D341Med (cell line): ENCODE measurements at regions not wholly inside any gene's neighbourhood (a gene's known extent, or its start where the extent isn't known, plus 50 kb on each side); places are given as distances from the start of the nearest gene placed in this dataset.
A peak's percentile ranks its signal among the peaks of the same experiment; 100 is the strongest.

Source experiments
- DNase-seq: peaks from one replicate; pipeline ENCODE4 v3.0.0; 2012; ENCODE audit warnings: low spot score

DNA sequence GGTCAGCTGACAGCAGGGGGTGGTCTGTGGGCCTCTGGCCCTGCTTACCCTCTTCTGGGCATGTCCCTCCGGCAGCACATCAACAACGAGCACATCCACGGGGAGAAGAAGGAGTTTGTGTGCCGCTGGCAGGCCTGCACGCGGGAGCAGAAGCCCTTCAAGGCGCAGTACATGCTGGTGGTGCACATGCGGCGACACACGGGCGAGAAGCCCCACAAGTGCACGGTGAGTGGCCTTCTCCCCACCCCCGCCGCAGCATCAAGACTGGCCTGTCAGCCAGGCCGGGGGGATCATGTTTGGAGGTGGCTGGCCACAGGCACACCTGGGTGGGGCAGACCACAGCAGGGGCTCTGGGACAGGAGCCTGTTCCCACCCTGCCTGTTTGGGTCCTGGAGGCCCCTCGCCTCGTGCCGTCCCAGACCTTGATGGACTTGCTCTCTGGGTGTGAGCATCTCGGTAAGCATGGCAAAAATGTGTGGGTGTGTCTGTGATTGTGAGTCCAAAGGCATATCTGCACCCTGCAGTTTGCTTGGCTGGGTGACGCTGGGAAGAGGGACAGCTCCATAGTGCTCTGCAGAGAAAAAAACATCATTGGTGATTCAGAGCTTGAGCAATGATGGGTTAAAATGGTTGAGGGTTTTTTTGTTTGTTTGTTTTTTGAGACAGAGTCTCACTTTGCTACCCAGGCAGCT is 242.8 kb downstream of the GLI2 start:
- no peak for DNase-seq

- DNase-seq = no peak
Observed at GRCh38 chr2:120979398-120979797, 243.7 kb downstream of the GLI2 start.

GRCh38 chr2:120979921-120980320 is 244.3 kb downstream of the GLI2 start:
- no peak for DNase-seq

- DNase-seq = no peak
Observed at GRCh38 chr2:120981443-120981842, 245.8 kb downstream of the GLI2 start.

DNA sequence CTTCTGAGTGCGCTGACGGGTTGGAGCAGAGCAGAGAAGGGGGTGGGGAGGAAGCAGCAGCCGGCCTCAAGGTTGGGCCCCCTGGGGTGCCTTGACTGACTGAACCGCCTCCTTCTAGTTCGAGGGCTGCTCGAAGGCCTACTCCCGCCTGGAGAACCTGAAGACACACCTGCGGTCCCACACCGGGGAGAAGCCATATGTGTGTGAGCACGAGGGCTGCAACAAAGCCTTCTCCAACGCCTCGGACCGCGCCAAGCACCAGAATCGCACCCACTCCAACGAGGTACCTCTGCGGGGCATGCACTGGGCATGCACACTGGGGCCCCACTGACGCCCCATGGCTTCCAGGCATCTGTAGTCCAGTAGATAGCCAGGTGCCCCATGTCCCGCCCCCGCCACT is 246.9 kb downstream of the GLI2 start:
- no peak for DNase-seq

GRCh38 chr2:120983344-120983743 is 247.7 kb downstream of the GLI2 start:
- DNase-seq = no peak

GRCh38 chr2:120984046-120984445 is 248.4 kb downstream of the GLI2 start:
- no peak for DNase-seq

DNA sequence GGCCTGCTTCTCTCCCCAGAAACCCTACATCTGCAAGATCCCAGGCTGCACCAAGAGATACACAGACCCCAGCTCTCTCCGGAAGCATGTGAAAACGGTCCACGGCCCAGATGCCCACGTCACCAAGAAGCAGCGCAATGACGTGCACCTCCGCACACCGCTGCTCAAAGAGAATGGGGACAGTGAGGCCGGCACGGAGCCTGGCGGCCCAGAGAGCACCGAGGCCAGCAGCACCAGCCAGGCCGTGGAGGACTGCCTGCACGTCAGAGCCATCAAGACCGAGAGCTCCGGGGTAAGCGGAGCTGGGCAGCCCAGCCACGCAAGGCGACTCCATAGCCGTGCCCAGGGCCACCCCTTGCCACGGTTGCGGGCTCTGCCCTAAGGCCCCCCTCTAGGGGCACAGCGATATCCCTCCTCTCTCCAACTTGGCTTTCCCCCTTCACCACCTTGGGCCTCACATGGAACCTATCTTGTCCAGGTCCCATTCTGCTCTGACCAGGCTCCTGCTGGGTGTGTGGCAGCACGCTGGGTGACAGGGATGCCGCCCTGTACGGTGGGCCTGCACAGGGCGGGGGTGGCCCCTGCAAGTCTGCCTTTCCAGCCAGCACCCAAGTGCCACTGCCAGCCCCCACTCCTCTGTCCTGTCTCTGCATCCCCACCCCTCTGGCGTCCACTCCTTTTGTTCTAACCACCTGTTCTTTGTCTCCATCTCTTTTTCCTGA is 248.9 kb downstream of the GLI2 start:
- no peak for DNase-seq

- no peak for DNase-seq
Observed at GRCh38 chr2:120985174-120985996, 249.7 kb downstream of the GLI2 start.

- DNase-seq = no peak
Observed at GRCh38 chr2:120985997-120986651, 250.5 kb downstream of the GLI2 start.

DNA sequence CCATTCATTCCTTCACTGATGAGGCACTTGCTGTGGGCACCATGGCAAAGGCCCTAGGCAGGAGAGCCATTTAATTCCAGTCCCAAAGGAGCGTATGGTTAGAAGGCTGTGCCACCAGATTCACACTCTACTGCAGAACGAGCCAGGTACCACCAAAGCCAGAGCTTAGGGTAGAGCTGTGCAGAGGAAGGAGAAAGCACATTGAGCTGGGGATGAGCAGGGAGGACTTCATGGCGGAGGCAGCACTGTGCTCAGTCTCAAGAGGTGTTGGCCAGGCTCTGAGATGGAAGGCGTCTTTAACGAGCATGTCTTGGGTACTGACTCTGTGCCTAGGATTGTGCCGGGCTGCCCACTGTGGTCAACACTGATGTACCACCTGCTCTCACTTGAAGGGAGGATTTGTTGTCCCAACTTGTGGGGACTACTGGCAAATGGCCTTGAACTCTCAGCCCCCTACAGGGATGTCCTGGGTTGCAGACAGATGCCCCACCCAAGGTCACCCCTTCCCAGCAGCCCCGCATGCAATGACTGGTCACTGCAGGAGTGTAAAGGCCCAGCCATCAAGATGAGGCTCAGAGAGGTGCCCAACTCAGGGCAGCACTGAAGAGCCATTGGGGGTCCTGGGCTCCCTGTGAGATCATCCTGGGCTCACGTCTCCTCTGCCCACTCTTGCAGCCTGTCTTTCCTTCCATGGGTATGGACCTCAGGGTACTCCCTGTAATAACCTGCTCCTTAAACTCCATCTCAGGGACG is 251.4 kb downstream of the GLI2 start:
- no peak for DNase-seq

DNA sequence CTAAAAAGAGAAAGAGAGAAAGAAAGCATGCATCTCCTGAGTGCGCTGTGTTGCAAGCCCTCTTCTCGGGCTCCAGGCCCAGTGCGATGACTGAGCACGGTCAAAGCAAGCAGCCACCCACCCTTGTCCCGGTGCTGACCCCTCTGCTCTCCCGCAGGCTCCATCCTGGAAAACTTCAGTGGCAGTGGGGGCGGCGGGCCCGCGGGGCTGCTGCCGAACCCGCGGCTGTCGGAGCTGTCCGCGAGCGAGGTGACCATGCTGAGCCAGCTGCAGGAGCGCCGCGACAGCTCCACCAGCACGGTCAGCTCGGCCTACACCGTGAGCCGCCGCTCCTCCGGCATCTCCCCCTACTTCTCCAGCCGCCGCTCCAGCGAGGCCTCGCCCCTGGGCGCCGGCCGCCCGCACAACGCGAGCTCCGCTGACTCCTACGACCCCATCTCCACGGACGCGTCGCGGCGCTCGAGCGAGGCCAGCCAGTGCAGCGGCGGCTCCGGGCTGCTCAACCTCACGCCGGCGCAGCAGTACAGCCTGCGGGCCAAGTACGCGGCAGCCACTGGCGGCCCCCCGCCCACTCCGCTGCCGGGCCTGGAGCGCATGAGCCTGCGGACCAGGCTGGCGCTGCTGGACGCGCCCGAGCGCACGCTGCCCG is 252.5 kb downstream of the GLI2 start:
- DNase-seq = peak; percentile 23

DNA sequence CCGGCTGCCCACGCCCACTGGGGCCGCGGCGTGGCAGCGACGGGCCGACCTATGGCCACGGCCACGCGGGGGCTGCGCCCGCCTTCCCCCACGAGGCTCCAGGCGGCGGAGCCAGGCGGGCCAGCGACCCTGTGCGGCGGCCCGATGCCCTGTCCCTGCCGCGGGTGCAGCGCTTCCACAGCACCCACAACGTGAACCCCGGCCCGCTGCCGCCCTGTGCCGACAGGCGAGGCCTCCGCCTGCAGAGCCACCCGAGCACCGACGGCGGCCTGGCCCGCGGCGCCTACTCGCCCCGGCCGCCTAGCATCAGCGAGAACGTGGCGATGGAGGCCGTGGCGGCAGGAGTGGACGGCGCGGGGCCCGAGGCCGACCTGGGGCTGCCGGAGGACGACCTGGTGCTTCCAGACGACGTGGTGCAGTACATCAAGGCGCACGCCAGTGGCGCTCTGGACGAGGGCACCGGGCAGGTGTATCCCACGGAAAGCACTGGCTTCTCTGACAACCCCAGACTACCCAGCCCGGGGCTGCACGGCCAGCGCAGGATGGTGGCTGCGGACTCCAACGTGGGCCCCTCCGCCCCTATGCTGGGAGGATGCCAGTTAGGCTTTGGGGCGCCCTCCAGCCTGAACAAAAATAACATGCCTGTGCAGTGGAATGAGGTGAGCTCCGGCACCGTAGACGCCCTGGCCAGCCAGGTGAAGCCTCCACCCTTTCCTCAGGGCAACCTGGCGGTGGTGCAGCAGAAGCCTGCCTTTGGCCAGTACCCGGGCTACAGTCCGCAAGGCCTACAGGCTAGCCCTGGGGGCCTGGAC is 253.2 kb downstream of the GLI2 start:
- peak; percentile 26 for DNase-seq

DNA sequence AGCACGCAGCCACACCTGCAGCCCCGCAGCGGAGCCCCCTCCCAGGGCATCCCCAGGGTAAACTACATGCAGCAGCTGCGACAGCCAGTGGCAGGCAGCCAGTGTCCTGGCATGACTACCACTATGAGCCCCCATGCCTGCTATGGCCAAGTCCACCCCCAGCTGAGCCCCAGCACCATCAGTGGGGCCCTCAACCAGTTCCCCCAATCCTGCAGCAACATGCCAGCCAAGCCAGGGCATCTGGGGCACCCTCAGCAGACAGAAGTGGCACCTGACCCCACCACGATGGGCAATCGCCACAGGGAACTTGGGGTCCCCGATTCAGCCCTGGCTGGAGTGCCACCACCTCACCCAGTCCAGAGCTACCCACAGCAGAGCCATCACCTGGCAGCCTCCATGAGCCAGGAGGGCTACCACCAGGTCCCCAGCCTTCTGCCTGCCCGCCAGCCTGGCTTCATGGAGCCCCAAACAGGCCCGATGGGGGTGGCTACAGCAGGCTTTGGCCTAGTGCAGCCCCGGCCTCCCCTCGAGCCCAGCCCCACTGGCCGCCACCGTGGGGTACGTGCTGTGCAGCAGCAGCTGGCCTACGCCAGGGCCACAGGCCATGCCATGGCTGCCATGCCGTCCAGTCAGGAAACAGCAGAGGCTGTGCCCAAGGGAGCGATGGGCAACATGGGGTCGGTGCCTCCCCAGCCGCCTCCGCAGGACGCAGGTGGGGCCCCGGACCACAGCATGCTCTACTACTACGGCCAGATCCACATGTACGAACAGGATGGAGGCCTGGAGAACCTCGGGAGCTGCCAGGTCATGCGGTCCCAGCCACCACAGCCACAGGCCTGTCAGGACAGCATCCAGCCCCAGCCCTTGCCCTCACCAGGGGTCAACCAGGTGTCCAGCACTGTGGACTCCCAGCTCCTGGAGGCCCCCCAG is 254.1 kb downstream of the GLI2 start:
- DNase-seq = peak; percentile 8

- peak; percentile 5 for DNase-seq
Observed at GRCh38 chr2:120990451-120990871, 254.8 kb downstream of the GLI2 start.

DNA sequence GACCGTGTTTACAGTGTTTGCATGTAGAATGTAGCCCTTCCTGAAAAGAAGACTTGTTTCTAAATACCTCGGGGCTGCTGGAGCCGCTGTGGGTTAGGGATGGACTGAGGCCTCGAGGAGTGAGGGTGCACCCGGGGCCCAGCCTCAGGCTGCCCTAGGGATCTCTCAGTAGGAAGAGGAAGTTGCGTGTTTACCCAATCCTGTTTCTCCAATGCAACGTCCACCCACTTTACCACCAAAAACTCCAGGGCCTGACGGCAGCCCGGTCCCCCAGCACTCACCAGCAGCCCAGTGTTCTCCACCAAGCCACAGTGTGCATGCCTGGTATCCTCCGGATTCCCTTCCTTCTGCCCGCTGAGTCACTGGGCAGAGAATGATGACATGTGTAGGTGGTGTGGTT is 255.8 kb downstream of the GLI2 start:
- peak; percentile 4 for DNase-seq

DNA sequence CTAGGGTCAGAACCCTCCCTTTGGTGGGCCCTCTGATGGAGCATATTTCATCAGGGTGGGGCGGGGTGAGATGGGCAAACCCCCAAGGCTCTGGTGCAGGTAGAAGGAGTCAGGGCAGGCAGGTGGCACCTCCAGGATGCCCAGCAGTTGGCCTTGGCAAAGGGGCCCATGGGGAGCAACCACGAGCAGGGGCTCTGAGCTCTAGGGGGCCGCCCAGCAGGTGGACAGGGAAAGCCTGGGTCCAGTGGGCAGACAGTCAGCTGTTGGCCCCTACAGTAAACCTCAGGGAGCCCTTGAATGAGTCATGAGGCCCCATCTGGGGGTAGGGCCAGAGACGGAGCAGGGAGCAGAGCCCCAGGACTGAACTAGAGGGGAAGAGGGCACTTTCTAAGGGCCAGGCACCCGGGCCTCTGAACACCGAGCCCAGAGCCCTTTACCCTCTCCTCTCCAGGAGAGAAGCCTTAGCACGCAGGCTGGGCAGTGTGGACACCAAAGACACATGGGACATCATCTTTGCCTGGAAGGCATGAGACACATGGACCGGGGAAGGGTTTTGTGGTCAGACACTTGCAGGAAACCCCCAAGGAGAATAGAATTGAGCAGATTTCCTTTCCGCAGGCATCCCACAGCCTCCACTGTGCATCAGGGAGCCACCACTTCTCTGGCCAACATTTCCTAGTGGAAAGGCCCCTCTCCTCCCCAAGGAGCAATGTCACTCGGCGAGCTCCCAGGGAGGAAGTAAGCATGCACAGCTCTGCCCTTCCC is 257.3 kb downstream of the GLI2 start:
- peak; percentile 7 for DNase-seq

DNA sequence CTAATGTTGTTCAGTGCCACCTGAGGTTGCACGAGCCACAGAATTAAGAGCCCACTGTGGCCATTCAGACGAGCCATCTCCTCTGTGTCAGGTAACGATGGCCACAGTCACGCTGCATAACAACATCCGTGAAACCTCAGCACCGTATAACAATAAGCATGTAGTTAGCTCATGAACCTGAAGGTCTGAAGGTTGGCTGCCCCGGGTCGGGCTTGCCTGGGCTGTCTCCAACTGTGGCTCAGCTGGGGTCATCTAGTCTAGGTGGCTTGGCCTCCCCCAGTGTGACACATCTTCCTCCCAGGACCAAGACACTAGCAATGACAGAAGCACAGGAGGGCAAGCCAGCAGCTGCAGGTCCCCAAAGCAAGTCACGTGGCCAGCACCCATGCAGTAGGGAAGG is 258.0 kb downstream of the GLI2 start:
- DNase-seq = peak; percentile 3
